ENCODE measurements at regions not wholly inside any gene's neighbourhood (a gene's known extent, or its start where the extent isn't known, plus 50 kb on each side); places are given as distances from the start of the nearest gene placed in this dataset.

DNA sequence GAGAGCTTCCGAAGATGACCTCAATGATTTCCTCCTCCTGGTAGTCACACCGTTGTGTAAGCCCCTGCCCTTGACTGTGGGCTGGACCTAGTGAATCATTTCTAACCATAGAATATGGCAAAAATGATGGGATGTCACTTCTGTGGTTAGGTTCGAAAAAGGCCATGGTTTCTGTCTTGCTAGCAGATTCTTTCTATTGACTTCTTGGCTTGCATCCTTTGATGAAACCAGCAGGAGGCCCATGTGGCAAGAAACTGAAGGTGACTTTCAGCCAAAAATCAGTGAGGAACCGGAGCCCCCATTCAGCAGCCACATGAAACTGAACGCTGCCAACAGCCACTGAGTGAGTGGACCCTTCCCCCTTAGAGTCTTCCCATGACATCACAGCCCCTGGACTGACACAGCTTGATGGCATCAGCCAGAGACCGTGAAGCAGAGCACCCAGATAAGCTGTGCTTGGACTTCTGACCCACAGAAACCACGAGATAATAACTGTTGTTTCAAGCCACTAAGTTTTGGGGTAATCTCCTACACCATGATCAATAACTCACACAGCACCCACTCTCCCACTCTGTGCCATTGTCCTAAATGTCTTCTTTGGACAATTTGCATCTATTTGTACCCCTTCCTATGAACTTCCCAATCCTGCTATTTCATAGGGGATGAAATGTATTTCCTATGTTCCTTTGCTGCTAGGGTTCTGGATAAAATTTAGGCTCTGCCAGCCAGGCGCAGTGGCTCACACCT, 148.0 kb upstream of the STX18 start:
- DNase-seq: no peak

DNA sequence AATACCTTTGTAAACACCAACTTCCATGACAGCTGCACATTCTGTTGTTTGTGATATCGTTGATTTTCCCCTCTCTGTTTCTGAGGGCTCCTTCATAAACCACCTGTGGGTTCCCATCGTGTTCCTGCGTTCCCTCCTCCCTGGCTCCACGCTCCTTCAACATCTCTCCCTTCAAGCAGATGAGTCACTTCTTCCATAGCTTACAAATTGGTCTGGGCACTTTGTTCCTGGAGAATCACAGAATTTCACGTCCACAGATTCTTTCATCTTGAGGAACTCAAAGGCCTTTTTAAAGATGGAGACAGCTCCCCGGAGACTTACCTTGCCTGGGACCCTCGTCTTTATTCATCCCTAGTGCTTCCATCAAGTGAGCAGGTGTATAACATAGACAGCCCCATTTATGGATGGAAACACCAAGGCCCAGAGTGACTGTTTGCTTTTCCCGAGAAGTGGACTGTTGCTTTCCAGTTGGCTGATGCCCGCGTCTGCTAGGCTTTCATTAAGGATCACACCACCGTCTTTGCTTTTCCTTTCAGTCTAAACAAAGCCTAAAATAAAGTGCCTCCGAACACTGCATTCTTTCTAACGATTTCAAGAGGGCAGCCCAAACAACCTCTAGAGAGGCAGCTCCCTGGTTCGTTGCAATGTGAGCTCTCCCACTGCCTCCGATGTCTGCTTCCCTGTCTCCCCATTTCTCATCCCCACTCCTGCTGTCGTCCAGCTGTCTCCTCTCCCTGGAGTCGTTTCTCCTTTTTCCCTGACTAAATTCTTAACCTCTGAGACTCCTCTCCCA, 146.3 kb upstream of the STX18 start:
- DNase-seq: no peak

DNA sequence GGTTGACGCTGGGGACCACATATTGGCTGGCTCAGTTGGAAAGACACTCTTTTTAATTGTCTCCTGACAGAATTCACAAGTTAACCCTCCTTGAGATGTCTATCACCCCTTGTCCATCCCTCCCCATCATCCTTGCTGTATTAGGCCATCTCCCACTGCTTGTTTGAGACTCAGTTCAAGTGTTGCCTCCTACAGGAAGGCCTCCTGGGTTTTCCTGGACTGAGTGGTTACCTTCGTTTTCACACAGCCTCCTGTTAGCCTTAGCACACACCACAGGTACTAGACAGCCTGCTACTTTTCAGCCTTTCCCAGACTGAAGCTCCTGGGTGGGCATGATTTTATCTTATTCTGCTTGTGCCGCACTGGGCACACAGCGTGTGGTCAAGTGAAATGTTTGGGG, 145.3 kb upstream of the STX18 start:
- no peak for DNase-seq

DNA sequence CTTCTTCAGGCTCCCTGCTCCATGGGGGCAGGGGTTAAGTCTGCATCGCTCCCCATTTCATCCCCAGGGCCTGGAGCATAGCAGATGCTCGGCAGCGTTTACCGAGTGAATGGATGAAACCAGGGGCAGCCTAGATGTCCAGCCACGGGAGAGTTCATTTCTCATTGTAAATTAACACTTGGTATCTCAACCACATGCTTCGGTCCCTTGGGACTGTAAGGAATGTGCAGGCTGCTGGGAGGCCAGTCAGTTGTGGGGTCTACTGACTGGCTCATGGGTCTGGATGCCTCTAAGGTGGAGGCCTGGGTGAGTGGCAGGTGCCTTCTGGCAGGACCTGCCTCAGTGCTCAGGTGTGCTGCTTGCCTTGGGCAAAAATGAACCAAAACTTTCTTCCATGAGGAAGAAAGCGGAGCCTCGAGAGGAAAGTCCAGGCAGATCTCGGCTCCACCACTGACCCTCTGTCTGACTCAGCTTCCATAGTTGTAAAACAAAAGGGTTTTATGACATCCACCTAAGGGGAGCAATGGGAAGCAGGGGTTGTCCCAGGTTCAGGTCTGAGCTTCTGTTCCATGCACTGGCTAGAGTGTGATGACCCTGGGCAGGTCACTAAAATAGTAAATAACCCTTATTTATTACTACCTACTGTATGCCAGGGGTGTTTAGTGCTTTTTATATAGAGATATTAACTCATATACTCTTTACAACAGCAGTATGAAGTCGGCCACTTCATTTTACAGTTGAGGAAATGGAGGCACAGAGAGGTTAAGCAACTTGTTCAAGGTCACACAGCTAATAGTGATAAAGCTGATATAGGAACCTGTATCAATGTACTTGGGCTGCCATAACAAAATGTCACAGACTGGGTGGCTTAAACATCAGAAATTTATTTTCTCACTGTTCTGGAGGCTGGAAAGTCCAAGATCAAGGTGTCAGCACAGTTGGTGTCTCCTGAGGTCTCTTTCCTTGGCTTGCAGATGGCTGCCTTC, 144.3 kb upstream of the STX18 start:
- DNase-seq: no peak

DNA sequence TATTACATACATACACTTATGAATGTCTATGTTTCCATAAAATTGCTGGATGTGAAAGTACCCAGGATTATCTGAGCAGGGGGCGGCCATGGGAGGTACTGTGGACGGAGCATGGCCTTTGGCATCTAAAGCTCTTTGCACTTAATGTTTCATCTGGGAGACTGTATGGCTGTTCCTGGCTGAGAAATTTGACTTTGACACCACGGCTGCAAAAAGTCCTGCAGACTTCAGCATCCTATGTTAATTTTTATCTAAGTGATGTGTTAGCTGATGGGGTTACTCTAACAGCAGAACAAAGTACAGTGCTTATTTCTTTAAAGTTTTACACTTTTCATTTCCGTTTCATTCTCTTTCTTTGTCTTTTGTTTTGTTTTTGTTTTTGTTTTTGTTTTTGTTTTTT, 139.8 kb upstream of the STX18 start:
- DNase-seq: no peak

DNA sequence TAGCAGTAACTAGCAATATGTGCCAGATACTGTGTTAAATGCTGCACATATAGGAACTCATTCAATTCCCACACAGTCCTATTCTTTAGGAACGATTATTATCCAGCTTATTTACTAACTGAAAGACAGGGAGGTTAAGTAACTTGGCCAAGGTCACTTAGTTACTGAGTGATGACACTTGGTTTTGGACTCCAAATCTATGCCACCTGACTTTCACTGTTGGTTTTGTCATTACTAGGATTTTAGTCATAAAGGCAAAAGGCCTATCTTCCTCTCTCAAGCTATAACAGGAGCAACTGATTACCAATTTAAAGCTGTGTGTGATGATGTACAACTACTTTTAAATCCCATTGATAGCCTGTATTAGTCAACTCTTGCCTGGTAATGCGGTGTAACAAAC, 138.9 kb upstream of the STX18 start:
- DNase-seq: no peak

DNA sequence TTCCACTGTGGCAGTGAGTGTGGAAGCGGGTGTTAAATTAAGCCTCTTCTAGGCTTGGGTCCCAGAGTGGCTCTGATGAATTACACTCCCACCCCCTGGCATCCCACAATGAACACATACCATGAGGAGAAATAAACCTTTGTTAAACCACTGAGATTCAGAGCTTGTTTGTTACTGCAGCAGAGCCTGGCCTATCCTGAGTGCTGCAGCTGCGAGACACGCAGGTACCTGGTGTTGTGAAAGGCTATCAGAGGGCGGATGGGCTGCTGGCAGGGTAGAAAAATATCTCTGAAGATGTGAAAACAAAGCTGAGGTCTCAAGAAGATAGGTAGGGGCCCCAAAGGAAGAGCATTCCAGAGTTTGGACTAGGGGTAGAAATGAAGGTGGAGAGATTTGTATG, 138.4 kb upstream of the STX18 start:
- DNase-seq: no peak

DNA sequence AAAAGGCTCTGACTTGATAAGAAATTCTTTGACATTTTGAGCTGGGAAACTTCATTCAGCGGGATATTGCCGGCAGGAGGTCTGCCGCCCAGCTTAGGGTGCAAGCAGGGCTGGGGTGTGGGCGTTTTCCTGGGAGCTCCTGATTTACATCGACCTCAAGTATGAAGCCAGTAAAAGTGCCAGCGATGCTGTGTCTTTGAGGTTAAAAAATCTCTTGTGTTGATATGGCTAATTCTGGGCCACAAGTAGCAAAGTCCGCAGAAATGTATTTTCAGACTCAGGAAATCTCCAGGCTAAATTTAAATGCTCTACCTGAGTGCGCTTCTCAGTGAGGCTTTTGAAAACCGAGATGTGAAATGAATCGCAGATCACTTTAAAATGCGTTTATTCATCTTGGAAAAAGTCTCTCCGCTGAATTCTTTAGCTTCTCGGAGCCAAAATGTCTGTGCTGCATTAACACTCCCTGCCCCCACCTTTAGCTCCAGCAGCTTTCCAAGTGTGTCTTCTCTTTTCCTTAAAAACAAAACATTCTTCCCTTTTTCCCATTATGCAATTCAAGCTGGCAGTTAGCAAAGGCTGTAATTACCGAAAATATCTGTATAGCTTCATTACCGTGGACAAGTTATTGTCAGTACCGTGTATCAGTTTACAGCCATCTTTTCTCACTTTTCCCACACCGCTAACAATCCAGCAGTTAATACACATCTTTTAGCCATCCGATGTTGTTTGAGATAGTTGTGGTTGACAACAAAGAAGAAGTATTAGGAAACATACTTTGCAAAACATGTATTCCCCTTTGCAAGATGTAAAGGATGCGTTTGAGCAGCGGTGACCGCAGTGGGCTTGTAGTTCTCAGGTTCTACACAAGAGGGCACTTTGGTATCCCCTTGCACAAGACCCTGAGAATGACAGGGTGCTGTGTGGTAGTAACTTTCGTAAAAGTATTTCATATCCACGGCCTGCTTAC, 136.0 kb upstream of the STX18 start:
- no peak for DNase-seq

DNA sequence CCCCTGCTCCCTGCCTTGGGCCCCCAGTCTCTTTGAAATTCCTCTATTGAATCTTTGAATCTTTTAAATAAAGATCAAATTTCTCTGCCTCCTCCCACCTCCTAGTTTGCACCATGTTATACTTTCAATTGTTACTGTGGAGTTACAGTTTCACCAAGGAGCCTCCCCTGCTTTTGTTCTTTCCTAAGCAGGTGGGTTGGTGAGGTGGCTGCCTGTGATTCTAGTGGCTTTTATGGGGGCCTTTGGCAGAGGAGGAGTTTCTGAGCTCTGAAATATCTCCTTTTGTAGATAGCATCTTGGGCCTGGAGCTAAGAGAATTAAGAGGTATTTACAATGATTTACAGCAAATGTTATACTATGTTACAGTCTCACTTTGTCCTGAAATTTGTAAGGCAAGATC, 133.8 kb upstream of the STX18 start:
- DNase-seq: no peak

DNA sequence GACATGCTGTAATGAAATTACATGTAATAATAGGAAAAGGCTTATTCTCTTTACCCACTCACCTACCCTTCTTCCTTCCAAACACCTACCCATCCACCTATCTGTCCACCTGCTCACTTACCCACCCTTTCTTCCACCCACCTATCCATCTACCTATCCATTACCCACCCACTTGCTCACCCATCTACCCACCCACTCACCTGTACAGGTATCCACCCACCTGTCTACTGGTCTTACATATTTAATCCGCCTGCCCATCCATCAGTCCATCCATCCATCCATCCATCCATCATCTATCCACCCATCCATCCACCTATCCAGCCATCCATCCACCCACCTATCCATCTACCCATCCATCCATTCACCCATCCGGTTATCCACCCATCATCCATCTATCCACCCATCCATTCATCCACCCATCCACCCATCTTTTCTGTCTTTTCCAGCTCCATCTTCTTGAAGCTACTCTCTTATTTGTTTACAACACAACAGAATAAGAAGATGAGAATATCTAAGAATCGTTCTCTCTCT, 133.3 kb upstream of the STX18 start:
- DNase-seq: no peak

DNA sequence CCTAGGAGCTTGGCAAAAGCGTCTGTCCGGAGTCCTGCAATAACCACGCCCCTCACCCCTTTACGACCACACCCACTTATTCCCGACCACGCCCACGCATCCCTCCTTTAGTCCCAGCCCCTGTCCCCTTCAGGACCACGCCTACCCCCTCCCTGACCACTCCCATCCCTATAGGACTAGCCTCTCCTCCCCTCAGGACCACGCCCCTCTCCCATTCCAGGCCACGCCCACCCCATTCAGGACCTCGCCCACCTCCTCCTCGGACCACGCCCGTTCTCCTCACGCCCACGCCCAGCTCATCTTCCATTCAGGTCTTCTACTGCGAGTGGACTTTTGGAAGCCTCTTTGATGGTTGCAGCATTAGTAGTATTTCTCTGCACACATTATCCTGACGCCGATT, 131.2 kb upstream of the STX18 start:
- no peak for DNase-seq

DNA sequence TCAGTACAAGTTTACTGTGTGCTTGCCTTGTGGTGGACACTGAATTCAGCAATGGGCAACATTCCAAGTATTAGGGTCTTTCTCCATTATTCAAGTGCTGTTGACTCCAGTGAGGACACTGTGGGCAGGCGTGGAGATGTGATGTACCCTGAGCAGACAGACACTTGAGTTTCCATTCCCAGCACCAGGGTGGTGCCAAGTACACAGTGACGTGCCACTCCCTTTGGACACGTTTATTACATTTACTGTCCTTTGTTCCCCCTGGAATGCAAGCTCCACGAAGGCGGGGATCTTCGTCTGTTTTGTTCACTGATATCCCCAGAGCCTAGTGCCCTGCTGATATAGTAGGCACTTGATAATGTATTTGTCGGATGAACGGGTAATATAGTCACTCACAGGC, 130.6 kb upstream of the STX18 start:
- no peak for DNase-seq

DNA sequence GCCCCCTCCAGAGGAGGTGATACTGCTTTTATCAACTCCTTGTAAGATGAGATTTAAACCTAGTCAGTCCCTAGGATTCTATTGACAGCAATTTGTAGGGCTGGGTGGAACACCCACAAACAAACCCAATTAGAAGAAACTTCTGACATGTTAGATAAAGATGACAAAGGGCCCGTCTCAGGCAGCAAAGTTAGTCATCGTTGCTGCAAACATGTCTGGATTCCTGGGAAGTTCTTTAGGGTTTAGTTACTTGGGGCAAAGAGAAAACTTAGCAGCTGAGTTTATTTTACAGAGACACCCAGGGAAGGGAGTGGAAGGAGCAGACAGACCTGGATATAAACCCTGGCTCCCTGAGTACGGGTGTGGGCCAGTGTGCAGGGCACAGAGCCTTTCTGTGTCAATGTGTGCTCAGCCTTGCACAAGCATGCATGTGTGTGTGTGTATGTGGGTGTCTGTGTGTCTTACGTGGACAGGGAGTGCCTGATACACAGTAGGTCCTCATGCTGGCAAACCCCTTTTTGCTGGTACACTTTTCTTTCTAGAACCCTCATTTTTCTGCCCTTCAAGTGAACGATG, 130.0 kb upstream of the STX18 start:
- no peak for DNase-seq

DNA sequence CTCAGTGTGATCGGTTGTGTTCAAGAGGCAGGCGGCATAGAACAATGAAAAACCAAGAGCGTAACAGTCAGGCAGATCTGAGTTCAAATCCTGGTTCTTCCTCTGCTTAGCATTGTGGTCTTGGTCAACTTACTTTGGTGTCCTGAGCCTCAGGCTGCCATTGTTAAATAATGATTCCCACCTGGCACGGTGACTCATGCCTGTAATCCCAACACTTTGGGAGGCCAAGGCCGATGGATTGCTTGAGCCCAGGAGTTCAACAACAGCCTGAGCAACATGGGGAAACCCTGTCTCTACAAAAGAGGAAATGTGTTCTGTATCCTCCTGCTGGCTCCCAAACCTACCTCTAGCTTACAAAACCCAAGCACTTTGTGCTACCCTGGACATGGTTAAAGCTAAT, 129.0 kb upstream of the STX18 start:
- DNase-seq: no peak

DNA sequence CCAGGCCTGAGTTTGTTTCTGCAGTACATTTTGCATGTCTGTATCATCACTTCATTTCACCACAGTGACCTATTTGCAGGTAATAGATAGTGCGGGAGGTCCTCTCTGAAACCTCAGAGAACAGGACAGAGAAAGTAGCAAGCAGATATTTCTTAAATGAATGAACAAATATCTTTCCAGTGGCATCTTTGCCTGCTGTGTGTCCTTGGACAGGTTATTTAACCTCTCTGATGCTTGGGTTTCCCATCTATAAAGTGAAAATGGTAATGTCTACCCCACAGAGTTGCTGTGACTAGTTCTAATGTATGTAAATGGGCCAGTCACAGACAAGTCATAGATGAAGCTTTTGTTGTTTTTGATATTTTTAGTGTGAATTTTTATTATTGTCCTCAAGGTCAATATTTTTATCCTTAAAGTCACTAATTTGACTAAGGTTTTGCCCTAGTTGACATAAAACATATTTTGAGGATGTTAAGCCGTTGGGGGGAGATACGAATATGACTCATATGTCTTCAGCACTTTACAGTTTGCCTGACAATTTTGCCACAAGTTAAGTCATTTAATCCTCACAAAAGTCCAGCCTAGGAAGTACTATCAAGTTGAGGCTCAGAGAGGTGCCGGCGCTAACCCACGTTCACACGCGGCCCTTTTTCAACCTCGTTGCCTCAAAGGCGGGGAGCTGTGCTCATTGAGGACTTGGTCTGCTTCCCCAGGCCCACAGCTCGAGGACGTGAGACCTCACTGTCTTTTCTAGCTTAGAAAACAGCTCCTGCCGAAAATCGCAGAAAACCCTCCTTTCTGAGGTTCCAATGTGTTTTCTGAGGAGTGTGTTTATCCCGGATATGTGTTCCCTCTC, 126.7 kb upstream of the STX18 start:
- no peak for DNase-seq

DNA sequence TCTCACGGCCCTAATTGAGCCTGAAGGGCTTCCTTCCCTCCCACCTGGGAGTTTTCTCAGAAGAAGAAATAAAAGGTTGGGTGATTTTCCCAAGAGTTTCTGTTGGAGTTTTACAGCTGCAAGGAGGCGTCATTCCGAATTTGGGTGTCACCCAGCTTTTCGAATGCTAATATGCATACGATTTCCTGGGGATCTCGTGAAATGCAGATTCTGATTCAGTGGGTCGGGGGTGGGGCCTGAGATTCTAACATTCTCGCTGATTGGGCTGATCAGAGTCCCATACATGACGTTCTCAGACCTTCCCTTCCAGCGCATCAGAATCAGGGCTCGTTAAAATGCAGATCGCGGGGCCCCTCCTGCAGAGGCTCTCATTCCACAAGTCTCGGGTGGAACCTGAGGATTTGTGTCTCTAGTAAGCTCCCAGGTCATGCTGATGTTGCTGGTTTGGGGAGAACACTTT, 125.8 kb upstream of the STX18 start:
- DNase-seq: no peak

DNA sequence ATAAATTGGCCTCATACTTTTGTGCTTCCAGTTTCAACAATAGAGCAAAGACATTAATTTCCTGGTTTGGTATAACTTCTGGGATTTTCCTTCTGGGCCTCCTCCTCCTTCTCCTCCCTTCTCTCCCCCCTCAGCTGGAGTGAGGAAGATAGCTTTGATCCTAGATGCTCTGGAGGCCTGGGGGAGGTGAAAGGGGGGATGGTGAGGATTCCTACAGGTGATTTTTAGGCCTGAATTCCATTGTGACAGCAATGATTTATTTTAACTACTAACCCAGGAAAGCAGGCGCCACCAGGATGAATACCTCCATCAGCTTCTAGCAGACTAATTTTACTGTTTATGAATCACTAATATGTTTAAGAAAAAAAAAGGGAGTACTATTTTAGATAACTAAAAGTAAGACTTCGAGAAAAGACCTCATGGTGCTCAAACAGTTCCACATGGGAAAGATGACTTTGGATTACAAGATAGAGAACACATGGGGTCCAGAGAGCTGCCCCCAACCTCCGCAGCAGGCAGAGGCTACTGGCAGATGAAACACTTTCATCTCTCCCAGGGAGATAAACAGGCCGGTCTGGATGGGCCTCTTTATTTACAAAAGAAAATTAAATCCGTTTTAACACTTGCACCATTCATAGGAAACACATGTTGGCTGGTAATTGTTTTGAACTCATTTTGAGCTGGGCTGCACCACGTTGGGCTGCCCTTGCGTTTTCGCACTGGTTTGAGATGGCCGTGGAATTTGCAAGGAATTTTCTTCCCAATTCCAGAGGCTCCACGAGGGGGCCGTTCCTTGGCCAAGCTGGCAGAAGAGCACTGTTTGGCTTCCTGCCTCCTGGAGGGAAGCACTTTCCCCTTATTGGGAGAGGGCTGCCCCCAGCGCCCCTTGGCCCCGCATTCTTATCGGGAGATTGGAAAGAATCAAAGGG, 125.1 kb upstream of the STX18 start:
- no peak for DNase-seq

DNA sequence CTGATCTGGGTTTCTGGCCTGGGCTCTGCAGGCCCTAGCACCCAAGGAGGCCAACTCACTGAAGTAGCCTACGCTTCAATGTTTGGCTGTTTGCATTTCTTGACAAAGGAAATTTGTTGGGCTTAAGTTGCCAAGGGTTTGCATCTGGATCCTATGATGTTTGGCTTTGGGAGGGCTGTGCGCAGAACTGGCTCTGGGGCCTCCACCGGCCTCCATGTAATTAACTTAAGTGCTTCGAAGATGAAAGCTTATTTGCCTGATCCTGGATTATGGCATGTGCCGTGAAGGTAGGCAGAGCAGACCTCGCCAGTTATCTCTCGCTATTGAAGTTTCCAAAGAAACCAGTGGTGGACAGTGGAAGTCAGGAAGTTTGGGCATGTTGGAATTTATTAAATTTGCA, 124.3 kb upstream of the STX18 start:
- no peak for DNase-seq

DNA sequence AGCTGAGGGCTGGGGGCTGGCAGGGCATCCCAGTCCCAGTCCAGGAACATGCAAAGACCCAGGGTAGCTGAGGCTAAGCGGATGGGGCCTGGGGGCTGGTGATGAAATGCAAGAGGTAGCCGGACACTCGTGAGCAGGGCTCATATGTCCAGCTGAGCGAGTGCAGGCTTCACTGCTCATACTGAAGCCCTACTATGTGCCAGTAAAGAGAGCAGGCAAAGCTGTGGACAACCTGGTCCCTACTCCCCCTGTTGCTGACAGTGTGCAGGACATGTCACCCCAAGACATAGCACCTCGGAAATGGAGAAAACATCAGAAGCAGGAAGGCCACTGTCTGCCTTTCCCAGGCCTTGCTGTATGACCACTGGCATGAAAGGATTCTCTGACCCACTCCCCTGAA, 122.4 kb upstream of the STX18 start:
- DNase-seq: no peak
